GM11168 (cell line): ENCODE measurements at regions not wholly inside any gene's neighbourhood (a gene's known extent, or its start where the extent isn't known, plus 50 kb on each side); places are given as distances from the start of the nearest gene placed in this dataset.

Experiments used
- in situ Hi-C: fragments of 300-500 bp; cut with MboI; formaldehyde crosslinking; loops from one replicate; pipeline ENCODE4 v1.12.0; 2022; ENCODE audit warnings: low sequenced_read_pairs; ENCODE audit not compliant: unreplicated experiment

DNA sequence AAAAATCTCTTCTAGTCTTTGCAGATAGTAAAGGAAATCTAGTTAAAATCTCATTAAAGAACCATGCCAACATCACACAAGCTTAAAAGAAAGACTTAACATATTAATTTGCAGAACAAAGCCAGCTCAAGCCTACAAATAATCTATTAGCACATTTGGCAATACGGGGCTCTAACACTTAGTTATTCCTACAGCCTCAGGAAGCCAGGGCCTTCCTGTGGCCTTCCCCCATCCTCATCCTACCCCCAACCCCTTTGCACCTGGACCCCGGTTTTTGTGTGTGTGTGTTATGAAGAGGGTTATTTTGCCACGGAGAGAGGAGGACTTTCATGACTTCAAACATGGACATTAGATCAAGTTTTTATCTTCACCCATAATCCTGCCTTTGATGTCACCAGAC, 64.6 kb downstream of the FOXB2 start:
- in situ Hi-C loops = no loop called here

DNA sequence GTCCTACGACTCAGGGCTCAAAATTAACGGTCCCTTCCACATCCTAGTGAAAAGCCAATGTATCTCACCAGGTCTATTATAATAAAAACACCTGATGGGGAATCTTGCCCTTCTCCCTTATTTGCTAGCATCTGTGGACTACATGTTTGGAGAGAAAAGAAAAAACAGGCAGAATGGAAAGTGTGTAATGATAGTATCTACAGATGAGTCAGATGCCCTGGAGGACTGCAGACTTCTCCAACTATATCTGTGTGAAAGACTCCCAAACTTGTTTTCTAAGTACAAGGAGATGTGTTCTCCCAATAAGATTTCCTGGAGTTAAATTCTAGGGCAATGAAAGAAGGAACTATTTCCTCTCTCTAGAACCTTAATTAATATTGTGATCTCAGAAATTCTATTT, 66.0 kb downstream of the FOXB2 start:
- in situ Hi-C loops = no loop called here

- in situ Hi-C loops = no loop called here
These were observed 68.1 kb downstream of the FOXB2 start for GRCh38 chr9:77087506-77087905.

GRCh38 chr9:77092536-77092935, 73.1 kb downstream of the FOXB2 start:
- in situ Hi-C loops = no loop called here

GRCh38 chr9:77094150-77094549, 74.7 kb downstream of the FOXB2 start:
- in situ Hi-C loops = no loop called here

DNA sequence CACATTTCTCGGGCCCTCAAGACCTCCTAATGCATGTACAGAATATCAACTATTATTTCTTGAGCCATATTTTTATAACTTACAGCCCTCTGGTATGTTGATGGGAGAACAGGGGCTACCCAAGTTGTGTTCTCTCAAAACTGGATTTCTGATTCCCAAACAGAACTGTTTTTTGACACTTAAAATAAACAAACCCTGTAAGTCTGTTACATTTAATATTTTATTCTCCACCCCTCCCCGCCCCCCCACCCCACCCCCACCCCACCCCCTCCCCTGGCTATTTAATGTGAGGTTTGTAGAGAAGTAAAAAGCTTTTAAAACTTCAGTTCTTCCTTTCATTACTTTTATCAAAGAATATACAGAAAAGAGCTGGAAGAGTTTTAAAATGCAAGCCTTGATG, 77.9 kb downstream of the FOXB2 start:
- in situ Hi-C loops = no loop called here

DNA sequence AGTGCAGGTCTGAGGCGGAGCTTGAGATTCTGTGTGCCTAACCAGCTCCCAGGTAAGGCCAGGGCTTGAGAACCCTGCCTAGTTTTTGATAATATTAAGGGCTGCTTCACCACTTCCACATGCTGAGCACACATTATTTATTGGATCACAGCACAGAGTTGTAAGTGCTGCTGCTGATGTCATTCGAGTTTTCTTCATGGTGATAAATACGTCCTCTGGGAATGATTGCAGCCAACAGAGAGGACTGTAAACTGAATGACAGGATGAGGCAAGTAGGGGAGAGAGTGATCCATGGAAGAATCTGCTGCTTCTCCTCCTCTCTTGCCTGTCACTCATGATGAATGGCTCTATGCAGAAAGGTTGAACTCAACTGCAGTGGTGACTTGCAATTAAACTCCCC, 77.9 kb upstream of the VPS13A start:
- in situ Hi-C loops = no loop called here

- in situ Hi-C loops = loop anchor here (25.0 kb wide), 1 partner anchor 1476 kb away; no protein-coding TSS in a partner anchor
These were observed 65.9 kb upstream of the VPS13A start for GRCh38 chr9:77111408-77111807.

DNA sequence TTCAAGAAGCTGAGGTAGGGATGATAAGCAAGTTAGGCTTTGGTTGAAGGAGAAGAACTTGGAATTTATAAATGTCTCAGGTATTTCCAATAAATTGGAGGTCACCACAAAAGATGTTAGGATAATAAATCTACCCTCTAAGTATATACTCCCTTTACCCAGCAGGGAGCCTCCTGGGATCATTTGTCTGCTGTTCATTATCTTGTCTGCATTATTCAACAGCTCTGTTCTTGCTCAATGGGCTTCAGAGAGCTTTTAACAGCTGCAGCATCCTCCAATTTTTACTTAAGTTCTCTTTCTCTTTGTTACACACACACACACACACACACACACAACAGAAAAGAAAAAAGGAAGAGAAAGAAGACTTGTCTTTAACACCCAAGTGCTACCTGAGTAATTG, 51.7 kb upstream of the VPS13A start:
- in situ Hi-C loops = no loop called here

- in situ Hi-C loops = no loop called here
These were observed 50.3 kb upstream of the VPS13A start for GRCh38 chr9:77127071-77127470.
